Stimulated activated CD4-positive, alpha-beta T cell treated with anti-CD3 and anti-CD28 coated beads, Interleukin-1b, Interleukin-23, amount 100 ng/mL, for 48 hours (primary cell): ENCODE measurements at regions not wholly inside any gene's neighbourhood (a gene's known extent, or its start where the extent isn't known, plus 50 kb on each side); places are given as distances from the start of the nearest gene placed in this dataset.

Source experiments
- DNase-seq: peaks from one replicate; pipeline ENCODE4 v3.0.0-alpha.2; 2020

DNA sequence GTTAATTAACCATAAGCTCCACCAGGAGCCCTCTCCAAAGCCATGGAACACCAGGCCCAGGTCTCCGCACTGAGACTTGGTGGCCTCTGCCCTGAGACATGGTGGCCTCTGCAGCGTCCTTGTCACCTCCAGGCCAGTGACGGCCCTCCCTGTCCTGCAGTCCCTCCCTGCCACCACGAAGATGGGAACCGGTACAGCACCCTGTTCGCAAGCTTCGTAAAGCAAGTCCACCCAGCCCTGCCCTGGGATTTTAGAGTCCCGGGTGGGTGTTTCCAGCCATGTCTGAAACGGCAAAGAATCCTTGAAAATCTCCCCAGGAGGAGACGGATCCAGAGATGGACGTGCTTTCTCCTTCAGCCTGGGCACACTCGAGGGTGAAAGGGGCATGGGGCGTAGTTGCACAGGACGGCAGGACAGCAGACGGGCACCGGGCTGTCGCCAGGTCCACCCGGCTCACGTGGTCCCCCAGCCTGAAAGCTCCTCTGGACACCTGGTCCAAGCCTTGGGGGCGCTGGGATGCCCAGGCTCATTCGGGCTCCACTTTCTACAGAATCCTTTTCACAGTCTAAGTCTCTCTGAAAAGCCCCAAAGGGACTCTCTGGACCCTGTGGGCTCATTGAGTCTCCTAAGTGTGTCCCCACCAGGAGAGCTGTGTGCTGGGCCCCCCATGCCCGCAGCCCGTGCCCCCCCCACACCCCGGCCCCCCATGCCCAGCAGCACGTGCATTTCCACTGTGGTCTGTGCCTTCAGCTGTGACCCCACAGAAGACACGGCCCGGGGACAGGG lies 456.2 kb downstream of the BRD1 start:
- no peak for DNase-seq

- no peak for DNase-seq
These were observed 456.9 kb downstream of the BRD1 start for GRCh38 chr22:49370627-49371301.

DNA sequence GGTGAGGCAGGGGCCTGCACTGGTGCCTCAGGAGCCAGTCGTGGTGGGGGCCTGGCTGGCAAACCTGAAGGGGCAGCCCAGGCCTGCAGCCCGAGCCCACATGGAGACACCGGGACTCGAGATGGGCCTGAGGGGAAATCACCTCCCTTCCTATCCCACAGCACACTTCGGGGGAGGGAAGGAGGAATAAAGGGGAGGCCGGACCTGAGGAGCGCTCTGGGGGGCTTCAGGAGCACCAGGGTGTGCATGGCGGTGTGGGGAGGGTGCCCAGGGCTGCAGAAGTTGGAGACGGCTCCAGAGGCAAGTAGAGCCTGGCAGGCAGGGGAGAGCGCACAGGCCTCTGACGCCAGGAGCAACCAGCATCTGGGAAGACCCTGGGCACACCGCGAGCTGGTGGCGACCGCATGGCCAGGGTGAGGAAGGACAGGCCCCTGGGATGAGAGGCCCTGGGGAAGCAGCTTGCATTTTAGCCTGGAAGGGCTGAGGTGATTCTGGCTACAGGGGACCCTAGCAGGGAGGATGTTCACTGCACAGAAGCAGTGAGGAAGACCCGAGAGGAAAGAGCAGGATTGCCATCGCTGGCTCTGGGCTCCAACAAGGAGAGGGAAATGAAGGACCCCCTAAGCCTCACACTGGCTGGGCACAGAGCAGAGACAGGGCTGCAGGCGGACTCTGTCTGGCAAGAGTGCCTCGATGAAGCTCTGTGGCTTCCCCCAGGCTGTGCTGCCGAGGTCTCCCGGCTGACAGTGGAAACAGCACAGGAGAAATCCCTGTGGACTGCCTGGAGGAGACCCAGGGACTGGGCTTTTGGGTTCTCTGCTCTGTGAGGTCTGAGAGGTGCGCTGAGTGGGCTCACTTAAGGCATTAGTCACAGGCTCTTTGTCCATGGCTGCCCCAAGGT lies 457.7 kb downstream of the BRD1 start:
- DNase-seq = no peak

GRCh38 chr22:49368976-49369725 lies 458.5 kb downstream of the BRD1 start:
- no peak for DNase-seq

GRCh38 chr22:49368221-49368975 lies 459.3 kb downstream of the BRD1 start:
- DNase-seq = no peak

- DNase-seq = no peak
These were observed 460.5 kb downstream of the BRD1 start for GRCh38 chr22:49367041-49367697.

GRCh38 chr22:49366437-49366836 lies 461.2 kb downstream of the BRD1 start:
- DNase-seq = no peak

GRCh38 chr22:49365910-49366309 lies 461.8 kb downstream of the BRD1 start:
- no peak for DNase-seq

- DNase-seq = no peak
These were observed 462.4 kb downstream of the BRD1 start for GRCh38 chr22:49365191-49365837.

GRCh38 chr22:49364398-49364797 lies 463.3 kb downstream of the BRD1 start:
- no peak for DNase-seq

GRCh38 chr22:49363526-49364230 lies 464.0 kb downstream of the BRD1 start:
- no peak for DNase-seq

DNA sequence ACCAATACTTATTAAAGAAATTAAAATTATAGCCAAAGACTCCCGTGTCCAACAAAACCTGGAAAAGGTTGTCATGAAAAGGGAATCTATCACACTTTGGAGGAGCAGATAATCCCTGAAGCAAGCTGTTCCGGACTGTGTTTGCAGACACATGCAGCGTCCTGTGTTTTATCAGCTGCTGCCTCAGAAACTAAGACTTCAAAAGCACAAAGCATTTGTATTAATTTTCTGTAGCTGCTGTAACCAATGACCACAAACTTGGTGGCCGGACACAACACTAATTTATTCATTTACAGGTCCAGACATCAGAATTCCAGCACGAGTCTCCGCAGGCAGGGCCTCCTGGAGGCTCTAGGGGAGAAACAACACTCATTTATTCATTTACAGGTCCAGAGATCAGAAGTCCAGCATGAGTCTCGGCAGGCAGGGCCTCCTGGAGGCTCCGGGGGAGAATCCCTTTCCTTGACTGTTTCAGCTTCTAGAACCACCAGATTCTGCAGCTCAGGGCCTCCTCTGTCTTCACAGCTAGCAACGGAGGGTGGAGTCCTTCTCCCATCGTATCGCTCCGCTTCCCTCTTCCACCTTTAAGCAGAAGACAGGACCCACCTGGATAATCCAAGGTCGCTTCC lies 465.3 kb downstream of the BRD1 start:
- no peak for DNase-seq

DNA sequence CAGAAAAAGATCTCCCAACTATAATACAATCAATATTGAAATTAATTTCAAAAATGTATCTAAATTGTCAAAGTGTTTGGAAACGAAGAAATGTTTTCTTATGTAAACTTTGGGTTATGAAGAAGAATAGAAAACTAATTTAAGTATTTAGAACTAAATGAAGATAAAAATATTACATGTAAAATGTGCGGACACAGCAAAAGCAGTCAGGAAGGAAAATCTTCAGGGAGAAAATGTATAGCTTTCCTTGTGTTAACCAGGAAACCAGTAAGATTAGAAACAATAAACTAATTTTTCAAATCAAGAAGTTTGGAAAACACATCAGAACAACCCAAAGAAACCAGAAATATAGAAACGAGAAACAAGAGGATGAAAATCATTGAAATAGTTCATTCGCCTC lies 466.5 kb downstream of the BRD1 start:
- DNase-seq = no peak

DNA sequence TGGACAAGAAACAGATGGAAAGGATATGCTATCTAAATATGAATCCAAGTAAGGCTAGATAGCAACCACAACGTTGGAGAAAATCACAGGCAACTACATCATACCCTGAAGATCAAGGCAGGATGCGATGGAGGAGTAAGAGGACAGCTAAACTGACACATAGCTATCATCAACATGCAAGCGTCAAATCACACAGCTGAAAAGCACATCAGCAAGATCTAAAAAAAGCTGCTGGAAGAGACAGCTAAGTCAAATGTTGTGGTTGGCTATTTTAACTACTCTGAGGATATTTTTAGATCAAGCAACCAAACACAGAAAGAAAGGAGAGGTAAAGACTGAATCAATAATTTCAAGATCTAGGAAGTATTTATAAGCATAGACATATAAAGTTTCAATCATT lies 466.9 kb downstream of the BRD1 start:
- DNase-seq = no peak

DNA sequence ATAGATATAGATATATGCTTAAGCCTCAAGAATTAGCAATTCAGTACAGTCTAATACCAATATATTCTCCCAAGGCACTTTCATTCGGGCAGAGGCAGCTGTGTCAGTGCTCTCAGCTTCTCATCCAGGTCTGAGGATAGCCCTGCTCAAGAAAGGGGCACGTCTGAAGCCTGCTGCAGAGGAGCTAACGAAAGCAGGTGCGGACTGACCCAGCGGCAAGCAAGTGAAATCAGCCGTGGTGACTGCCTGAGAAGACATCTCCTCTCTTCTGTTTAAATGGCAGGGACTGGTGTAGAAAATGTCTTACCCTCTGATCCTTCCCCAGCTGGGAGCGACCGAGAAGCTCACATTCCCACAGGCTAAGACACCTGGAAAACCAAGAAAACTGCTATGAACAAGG lies 468.6 kb downstream of the BRD1 start:
- DNase-seq = no peak

GRCh38 chr22:49357661-49358440 lies 469.8 kb downstream of the BRD1 start:
- DNase-seq = no peak

DNA sequence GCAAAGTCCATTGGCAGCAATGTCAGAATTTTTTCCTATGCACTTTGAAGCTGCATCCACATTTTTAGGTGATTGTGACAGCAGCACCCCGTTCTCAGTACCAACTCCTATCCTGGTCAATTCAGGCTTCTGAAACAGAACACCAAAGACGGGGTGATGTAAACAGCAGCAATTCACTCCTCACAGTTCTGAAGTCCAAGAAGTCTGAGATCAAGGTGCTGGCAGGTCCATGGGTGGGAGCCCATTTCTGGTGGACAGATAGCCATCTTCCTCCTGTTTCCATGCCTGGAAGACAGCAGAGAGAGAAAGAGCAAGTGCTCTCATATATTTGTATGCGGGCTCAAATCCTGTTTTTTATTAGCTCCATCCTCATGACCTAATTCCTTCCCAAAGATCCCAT lies 471.2 kb downstream of the BRD1 start:
- no peak for DNase-seq

- DNase-seq = no peak
These were observed 472.3 kb downstream of the BRD1 start for GRCh38 chr22:49355211-49355920.
